ENCODE measurements at regions not wholly inside any gene's neighbourhood (a gene's known extent, or its start where the extent isn't known, plus 50 kb on each side); places are given as distances from the start of the nearest gene placed in this dataset.
"Not testable (repeated sequence)": the region's sequence is repeated elsewhere in the genome, so short reads cannot be mapped to it uniquely, and the experiment has no call there.

DNA sequence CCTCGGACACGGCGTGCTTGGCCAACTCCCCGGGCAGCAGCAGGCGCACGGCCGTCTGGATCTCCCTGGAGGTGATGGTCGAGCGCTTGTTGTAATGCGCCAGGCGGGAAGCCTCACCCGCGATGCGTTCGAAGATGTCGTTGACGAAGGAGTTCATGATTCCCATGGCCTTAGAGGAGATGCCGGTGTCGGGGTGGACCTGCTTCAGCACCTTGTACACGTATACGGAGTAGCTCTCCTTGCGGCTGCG, 101.1 kb upstream of the PRSS16 start:
- not testable (repeated sequence) for TF ChIP-seq CEBPB (IDR thresholded peaks at IDR 0.05; ENCODE audit: borderline replicate concordance in 1 of 2, low read depth in 2 of 2, low read length in 2 of 2); CREB1 (IDR thresholded peaks at IDR 0.05; ENCODE audit: low read depth)
- TF ChIP-seq, protein P1, sequence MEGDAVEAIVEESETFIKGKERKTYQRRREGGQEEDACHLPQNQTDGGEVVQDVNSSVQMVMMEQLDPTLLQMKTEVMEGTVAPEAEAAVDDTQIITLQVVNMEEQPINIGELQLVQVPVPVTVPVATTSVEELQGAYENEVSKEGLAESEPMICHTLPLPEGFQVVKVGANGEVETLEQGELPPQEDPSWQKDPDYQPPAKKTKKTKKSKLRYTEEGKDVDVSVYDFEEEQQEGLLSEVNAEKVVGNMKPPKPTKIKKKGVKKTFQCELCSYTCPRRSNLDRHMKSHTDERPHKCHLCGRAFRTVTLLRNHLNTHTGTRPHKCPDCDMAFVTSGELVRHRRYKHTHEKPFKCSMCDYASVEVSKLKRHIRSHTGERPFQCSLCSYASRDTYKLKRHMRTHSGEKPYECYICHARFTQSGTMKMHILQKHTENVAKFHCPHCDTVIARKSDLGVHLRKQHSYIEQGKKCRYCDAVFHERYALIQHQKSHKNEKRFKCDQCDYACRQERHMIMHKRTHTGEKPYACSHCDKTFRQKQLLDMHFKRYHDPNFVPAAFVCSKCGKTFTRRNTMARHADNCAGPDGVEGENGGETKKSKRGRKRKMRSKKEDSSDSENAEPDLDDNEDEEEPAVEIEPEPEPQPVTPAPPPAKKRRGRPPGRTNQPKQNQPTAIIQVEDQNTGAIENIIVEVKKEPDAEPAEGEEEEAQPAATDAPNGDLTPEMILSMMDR (IDR thresholded peaks at IDR 0.05 in 2 of 3, conservative IDR thresholded peaks at IDR 0.05 in 1 of 3; ENCODE audit: control insufficient read depth in 2 of 3, extremely low read depth in 1 of 3, insufficient read depth in 1 of 3, low read depth in 3 of 3, low read length in 3 of 3), result not testable (repeated sequence)
- 0 out of 2 replicates have a peak, but pooled peaks have one; percentile 23 for TF ChIP-seq POLR2AphosphoS5 (IDR thresholded peaks at IDR 0.05; ENCODE audit: low read length)
